Adipocyte (in vitro differentiated cells): ENCODE measurements at regions not wholly inside any gene's neighbourhood (a gene's known extent, or its start where the extent isn't known, plus 50 kb on each side); places are given as distances from the start of the nearest gene placed in this dataset.

Experiments used
- DNase-seq: peaks from one replicate; pipeline ENCODE4 v3.0.0-alpha.2; 2015; ENCODE audit warnings: low read depth
- H3K27me3 ChIP-seq: replicated peaks from 2 replicates; pipeline ENCODE4 v1.7.0; 2013; ENCODE audit warnings: mild to moderate bottlenecking, low read length, moderate library complexity; ENCODE audit not compliant: control insufficient read depth, insufficient read depth
- H3K36me3 ChIP-seq: 2 replicates; pipeline ENCODE4 v1.7.0; 2013; ENCODE audit warnings: low read length, mild to moderate bottlenecking, moderate library complexity; ENCODE audit not compliant: control insufficient read depth, insufficient read depth, severe bottlenecking
- H3K4me1 ChIP-seq: 2 replicates; pipeline ENCODE4 v1.7.0; 2013; ENCODE audit warnings: mild to moderate bottlenecking, low read length, moderate library complexity; ENCODE audit not compliant: control insufficient read depth, insufficient read depth
- H3K4me3 ChIP-seq: 2 replicates; pipeline ENCODE4 v1.7.0; 2013; ENCODE audit warnings: mild to moderate bottlenecking, low read length, moderate library complexity
- H3K9ac ChIP-seq: 2 replicates; pipeline ENCODE4 v1.7.0; 2013; ENCODE audit warnings: mild to moderate bottlenecking, low read length, moderate library complexity
- H3K9me3 ChIP-seq: 2 replicates; pipeline ENCODE4 v1.7.0; 2013; ENCODE audit warnings: mild to moderate bottlenecking, low read length, moderate library complexity; ENCODE audit not compliant: control insufficient read depth

DNA sequence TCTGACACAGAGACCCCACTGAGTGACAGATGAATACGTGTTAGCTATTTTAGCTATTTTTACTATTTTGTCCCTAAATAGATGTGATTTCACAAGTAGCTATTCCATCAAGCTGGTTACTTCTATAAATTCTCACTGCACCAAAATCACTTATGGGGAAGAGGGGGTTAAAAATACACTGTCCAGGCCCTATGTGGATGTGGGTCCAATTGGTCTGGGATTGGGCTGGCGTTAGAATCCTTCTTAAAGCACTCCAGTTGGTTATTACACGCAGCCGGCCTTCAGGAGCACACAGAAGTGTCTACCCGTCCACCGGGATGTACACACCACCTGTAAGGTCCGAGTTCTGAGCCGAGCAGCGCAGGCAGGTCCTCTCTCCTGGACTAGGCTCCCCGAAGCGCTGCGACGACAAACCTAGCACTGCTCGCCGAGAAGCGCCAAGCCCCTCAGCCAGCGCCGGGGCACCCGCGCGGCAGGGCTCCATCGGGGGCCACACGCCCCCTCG lies 222.3 kb upstream of the MKLN1 start:
- Histone ChIP-seq H3K4me3 (peak overlapping the region; percentile 85), H3K9ac (peak overlapping the region; percentile 90), H3K36me3 (peaks cover 16% of the 10 kb centered on the region), H3K27me3 (no peaks in the 10 kb centered on the region), H3K4me1 (peaks cover 37% of the 10 kb centered on the region), H3K9me3 (no peaks in the 10 kb centered on the region)
- DNase-seq, result no peak

DNA sequence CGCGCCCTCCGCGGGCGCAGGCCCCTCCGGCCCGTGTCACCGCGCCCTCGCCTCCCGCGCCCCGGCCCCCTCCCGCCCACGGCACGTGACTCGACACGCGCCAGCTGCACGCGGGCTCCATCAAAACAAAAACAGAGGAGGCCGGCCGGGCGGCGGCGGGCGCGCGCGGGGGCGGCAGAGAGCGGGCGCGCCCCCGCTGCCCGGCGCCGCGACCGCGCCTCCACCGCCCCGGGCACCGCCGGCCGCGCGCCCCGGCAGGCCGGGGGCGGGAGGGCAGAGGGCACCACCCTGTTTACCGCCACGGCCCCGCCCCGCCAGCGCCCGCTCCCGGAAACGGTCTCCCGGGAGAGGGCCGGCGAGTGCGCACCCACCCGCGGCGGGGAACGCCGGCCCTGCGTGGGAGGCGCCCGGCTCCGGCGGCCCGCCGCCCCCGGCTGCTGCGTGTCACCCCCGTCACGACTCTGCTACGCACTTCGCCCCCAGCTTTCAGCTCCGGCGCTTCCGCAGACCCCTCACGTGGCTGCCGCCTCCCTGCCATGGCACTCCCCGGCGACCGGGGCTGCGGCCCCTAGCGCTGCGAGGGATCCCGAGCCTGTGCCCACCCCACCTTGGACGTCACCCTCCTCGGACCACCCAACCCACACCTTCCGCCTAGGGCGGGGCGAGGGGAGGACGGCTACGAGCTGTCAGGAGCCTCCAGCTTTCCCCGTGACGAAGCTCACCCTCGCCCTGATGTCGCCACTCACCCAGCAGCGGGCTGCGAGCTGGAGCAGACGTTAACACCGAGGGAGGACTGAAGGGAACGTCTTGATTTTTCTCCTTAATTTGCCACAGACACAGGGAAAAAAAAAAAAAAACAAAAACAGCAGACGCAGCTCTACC lies 221.6 kb upstream of the MKLN1 start:
- Histone ChIP-seq H3K9ac (peak overlapping the region; percentile 100), H3K27me3 (no peaks in the 10 kb centered on the region), H3K9me3 (no peaks in the 10 kb centered on the region), H3K4me3 (peak overlapping the region; percentile 98), H3K4me1 (peaks cover 44% of the 10 kb centered on the region), H3K36me3 (peaks cover 9% of the 10 kb centered on the region)
- peak; percentile 78 for DNase-seq

DNA sequence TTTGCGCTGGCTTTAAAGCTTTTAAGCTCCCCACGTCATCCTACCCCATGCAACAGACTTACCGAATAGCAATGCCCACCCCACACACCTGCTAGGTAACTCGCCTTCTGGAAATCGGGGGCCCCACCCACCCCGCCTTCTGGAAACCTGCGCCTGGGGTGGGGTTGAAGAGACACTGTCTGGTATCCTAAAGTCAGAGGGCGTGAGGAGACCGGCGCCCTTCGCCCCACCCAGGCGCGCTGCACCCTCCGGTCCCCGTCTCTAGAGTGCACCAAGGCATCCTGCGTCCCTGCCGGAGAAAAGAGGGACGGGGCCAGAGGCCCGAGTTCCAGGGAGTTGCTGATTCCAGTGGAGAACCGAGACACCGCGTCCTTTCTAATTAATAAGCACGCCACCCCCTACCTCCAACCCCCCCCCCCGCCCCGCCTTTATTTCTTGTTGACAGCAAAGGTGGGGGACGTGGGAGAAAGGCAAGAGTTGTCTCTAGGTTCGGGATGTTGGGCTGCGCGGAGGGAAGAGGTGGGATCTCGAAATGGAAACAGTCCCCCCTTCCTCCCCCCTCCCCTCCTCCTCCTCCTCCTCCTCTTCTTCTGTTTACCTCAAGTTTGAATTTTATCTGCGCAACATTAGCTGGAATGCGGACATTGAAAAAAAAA lies 220.9 kb upstream of the MKLN1 start:
- Histone ChIP-seq H3K27me3 (no peaks in the 10 kb centered on the region), H3K4me3 (peak overlapping the region; percentile 98), H3K4me1 (peaks cover 51% of the 10 kb centered on the region), H3K9me3 (no peaks in the 10 kb centered on the region), H3K36me3 (peaks cover 8% of the 10 kb centered on the region), H3K9ac (peak overlapping the region; percentile 100)
- peak; percentile 55 for DNase-seq

DNA sequence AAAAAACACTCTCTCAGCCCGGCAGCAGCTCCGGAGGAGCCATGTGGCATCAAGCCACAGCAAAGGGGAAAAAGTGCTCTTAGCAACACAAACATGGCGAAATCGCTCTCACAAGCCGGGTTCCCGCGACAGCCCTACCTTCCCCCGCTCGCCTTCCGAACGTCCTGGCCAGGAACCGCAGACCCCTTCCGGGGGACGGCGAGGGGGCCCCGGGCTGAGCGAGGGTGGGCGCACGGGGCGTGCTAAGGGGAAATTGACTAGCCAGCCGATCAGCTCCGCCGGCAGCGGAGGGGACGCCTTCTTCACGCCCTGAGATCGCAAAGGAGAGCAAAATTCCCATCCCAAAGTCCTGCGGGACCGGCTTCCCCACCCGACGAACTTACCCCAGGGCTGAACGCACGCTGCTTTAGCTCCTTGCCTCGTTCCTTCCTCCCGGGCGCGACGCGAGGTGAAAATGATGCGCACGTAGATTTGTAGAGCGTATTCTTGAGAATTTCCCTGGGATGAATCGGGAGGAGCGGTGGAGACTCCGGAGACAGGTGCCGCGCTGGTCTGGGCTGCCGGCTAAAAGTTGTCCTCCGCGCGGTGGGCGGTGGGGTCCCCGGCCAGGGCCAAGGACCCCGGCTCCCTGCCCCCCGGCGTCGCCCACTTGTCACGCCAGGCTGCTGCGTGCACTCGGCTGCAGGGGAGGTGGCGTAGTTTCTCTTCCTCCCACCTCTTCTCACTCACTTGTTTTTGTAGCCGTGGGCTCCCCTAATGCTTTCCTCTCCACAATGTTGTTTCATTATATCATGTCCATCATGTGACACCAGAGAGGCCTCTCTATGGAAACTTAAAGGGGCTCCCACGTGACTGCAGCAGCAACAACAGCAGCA lies 220.1 kb upstream of the MKLN1 start:
- H3K9ac ChIP-seq, result peak overlapping the region; percentile 100
- H3K4me1 ChIP-seq, result peaks cover 54% of the 10 kb centered on the region
- peak; percentile 93 for DNase-seq
- H3K27me3 ChIP-seq, result no peaks in the 10 kb centered on the region
- peak overlapping the region; percentile 98 for H3K4me3 ChIP-seq
- H3K9me3 ChIP-seq, result no peaks in the 10 kb centered on the region
- peaks cover 8% of the 10 kb centered on the region for H3K36me3 ChIP-seq

DNA sequence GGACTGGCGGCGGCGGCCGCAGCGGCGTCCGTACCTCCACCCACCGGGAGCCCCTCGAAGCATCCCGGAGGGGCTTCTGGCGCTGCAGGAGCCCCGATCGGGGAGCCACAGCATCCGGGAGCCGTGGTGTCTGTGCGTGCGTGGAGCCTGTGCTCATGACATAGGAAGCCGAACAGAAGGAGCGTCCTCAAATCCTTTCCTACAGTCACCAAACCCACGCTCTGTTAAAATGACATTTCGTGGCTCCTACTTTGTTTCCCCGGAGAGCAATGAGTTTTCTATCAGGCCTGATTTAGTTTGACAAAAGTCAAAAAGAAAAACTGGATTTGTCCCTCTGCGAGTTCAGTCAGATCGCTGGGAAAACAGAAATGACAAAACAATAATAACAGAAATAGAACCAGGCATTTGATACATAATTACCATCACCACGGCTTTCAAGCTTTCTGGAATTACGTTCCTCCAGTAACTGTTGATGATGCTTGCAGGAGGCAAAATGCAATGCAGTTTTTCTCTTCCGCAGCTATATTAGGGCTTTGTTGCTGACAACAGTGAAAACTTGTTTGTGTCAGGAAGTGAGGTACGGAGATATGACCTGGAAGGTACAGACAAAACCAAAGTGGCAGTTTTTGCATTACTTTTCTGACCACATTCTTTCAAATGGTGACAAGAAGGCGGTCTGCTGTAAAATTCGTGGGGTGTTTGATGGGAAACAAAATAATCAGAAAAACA lies 219.3 kb upstream of the MKLN1 start:
- Histone ChIP-seq H3K27me3 (no peaks in the 10 kb centered on the region), H3K9me3 (no peaks in the 10 kb centered on the region), H3K4me3 (peak overlapping the region; percentile 98), H3K4me1 (peaks cover 47% of the 10 kb centered on the region), H3K36me3 (peaks cover 5% of the 10 kb centered on the region), H3K9ac (peak overlapping the region; percentile 100)
- peak; percentile 47 for DNase-seq

DNA sequence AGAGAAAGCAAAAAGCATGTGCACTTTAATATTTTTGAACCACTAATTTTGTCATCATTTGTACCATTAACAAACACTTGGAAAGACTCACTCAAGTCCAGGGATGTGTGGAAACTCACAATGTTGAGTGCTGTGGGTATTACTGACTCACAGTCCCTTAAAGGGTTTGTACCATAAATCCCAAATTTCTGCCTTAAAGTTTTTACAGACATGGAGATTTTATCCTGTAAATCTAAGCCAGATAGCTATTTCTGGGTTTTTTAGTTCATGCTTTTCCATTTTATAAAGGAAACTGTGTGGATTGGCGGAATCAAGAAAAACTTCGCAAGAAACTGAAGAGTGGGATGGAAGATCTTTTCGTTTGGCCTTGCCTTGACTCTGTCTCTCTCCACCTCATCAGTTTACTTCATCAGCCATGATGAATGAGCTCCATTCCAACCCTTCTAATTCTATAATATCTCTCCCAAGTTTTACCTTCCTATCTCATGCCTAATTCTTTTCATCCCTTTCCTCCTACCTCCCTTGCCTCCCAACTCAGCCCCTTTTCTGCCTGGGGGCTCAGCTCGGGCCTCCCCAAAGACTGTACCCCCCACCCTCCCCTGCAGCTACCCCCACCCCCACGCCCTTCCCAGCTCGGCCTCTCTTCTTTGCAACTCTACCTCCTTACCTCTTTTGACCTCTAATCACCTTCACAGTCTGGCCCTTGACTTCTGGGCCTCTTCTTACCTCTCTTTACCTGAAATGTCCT lies 218.5 kb upstream of the MKLN1 start:
- peak; percentile 53 for DNase-seq
- Histone ChIP-seq H3K4me1 (peaks cover 41% of the 10 kb centered on the region), H3K9ac (peak overlapping the region; percentile 100), H3K27me3 (no peaks in the 10 kb centered on the region), H3K4me3 (peak overlapping the region; percentile 98), H3K36me3 (no peaks in the 10 kb centered on the region), H3K9me3 (no peaks in the 10 kb centered on the region)

DNA sequence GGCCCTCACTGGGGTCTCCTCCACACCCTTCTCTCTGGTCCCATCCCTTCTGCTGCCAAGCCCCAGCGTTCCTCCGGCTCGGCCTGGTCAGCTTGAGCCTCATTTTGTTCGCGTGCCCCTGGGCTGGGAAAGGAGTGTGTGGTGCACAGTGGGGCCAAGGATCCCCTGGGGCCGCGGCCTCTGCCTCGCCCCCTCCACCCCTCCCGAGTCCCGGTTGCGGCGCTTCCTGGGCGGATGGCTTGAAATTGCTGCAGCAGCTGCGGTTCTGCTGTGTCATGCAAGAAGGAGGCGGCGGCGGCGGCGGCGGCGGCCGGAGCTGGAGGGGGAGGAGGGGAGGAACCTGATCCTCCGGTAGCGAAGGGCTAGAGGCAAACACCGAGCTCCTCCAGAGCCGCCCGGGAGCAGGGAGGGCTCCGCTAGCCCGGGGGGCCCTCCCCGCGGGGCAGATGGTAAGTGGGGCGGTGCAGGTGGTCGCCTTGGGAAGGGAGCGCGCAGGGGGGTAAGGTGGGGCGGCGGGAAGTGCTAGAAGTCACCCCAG lies 217.8 kb upstream of the MKLN1 start:
- no peaks in the 10 kb centered on the region for H3K9me3 ChIP-seq
- H3K4me3 ChIP-seq, result peak overlapping the region; percentile 98
- DNase-seq, result peak; percentile 92
- peak overlapping the region; percentile 100 for H3K9ac ChIP-seq
- no peaks in the 10 kb centered on the region for H3K27me3 ChIP-seq
- H3K4me1 ChIP-seq, result peaks cover 41% of the 10 kb centered on the region
- no peaks in the 10 kb centered on the region for H3K36me3 ChIP-seq

DNA sequence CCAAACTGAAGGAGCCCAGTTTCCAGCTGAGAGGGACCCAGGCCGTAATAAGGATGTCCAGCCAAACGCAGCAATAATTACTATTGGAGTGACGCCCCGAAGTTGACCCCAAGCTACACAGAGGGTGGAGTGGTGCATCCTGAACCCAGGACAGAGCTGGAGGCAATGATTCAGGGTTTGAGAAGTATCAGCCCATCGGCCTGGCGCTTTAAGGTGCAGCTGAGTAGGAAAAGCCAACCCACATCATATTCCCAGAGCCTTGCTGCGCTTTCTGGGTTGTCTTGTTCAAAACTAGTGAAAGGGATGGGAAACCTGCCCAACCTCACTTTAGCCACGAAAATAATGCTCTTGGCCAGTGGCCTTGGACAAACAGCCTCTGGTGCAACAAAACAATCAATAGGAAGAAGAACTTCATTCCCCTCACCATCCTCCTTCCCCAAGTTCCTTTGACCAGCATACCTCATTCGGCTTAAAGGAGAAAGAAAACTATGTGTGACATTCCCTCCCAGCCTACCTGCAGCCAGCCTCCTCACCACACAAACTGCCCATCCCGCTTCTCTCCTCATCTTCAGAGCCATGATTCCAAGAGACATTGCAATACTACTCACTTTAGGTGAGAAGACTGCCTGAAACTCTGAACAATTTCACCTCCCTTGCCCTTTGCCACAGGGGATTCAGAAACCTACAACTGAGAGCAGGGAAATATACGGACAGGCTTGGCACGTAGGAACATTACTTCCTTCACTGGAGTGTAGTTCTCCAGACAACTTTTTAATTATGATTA lies 217.2 kb upstream of the MKLN1 start:
- no peaks in the 10 kb centered on the region for H3K9me3 ChIP-seq
- peak; percentile 51 for DNase-seq
- H3K4me1 ChIP-seq, result peaks cover 42% of the 10 kb centered on the region
- peak overlapping the region; percentile 100 for H3K9ac ChIP-seq
- no peaks in the 10 kb centered on the region for H3K27me3 ChIP-seq
- no peaks in the 10 kb centered on the region for H3K36me3 ChIP-seq
- peak overlapping the region; percentile 98 for H3K4me3 ChIP-seq

DNA sequence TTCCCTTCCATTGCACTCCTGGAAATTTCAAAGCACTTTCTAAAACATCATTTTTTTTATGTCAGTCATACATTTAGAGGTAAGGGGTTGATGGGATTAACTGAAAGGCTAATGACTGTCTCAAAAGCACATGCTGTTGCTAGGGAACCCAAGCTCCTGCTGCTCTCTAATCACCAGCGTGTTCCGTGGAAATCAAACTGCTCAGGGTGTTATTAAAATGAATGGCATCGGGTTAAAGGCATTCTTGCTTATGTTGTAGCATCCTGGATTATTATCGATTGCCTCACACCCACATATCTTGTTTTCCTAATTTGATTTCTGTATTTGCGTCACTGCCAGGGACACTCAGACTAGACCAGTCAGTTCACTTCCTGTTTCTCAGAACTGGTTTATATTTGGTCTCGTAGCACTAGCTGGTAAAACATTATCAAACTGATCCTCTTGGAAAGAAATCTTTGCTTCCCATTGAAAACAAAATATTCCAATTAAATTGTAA lies 216.5 kb upstream of the MKLN1 start:
- Histone ChIP-seq H3K4me3 (peak overlapping the region; percentile 98), H3K4me1 (peaks cover 42% of the 10 kb centered on the region), H3K9ac (peak overlapping the region; percentile 100), H3K36me3 (no peaks in the 10 kb centered on the region), H3K27me3 (no peaks in the 10 kb centered on the region), H3K9me3 (no peaks in the 10 kb centered on the region)
- DNase-seq, result peak; percentile 73
